ENCODE measurements at regions not wholly inside any gene's neighbourhood (a gene's known extent, or its start where the extent isn't known, plus 50 kb on each side); places are given as distances from the start of the nearest gene placed in this dataset.

GRCh38 chr2:192345287-192345686, 150.6 kb upstream of the TMEFF2 start:
- Histone ChIP-seq H2BK12ac (ENCODE audit: low read length) (no peak overlapping the region), H3K36me3 (ENCODE audit: control insufficient read depth in 1 of 2, insufficient read depth in 2 of 2, low read length in 2 of 2) (no peaks in the 10 kb centered on the region), H2AK5ac (ENCODE audit: low read length) (no peak overlapping the region), H3K9me3 (ENCODE audit: insufficient read depth, low read depth, low read length) (no peaks in the 10 kb centered on the region), H4K12ac (ENCODE audit: low read depth, low read length) (no peak overlapping the region), H4K91ac (ENCODE audit: low read depth, low read length) (no peak overlapping the region), H3K79me1 (ENCODE audit: low read length) (no peaks in the 10 kb centered on the region), H3K18ac (ENCODE audit: low read length) (no peak overlapping the region), H2BK120ac (ENCODE audit: insufficient read depth, low read length, poor library complexity) (no peak overlapping the region), H3K27ac (ENCODE audit: low read depth, low read length) (no peak overlapping the region), H3K79me2 (ENCODE audit: control insufficient read depth, insufficient read depth, low read length, poor library complexity) (no peaks in the 10 kb centered on the region), H3K4me2 (ENCODE audit: low read length) (no peak overlapping the region), H3K23ac (ENCODE audit: low read length) (no peak overlapping the region), H2AFZ (ENCODE audit: insufficient read depth, low read length, poor library complexity) (no peak overlapping the region), H2BK5ac (ENCODE audit: low read depth, low read length, poor library complexity) (no peak overlapping the region), H3K27me3 (ENCODE audit: insufficient read depth, low read length) (no peaks in the 10 kb centered on the region), H3K4me3 (ENCODE audit: low read depth, low read length) (no peak overlapping the region), H4K8ac (ENCODE audit: low read depth, low read length) (no peak overlapping the region), H3K4me1 (ENCODE audit: control insufficient read depth in 1 of 2, insufficient read depth in 2 of 2, low read length in 2 of 2) (no peaks in the 10 kb centered on the region), H3K4ac (ENCODE audit: low read depth, low read length) (no peak overlapping the region), H3K9ac (ENCODE audit: low read length) (no peak overlapping the region), H3K14ac (ENCODE audit: low read length) (no peak overlapping the region)
- WGBS (ENCODE audit: extremely low coverage, insufficient coverage, insufficient read length), result no CpG with 5 or more reads among the region's 2 CpGs
- no peak for DNase-seq

GRCh38 chr2:192333642-192334041, 138.9 kb upstream of the TMEFF2 start:
- no peak overlapping the region for H3K14ac ChIP-seq (ENCODE audit: low read length)
- no peak overlapping the region for H3K23ac ChIP-seq (ENCODE audit: low read length)
- no peak overlapping the region for H4K91ac ChIP-seq (ENCODE audit: low read depth, low read length)
- no peak overlapping the region for H3K4me2 ChIP-seq (ENCODE audit: low read length)
- H3K79me2 ChIP-seq (ENCODE audit: control insufficient read depth, insufficient read depth, low read length, poor library complexity), result no peaks in the 10 kb centered on the region
- no peaks in the 10 kb centered on the region for H3K36me3 ChIP-seq (ENCODE audit: control insufficient read depth in 1 of 2, insufficient read depth in 2 of 2, low read length in 2 of 2)
- H3K9ac ChIP-seq (ENCODE audit: low read length), result no peak overlapping the region
- no peak overlapping the region for H2AK5ac ChIP-seq (ENCODE audit: low read length)
- H3K18ac ChIP-seq (ENCODE audit: low read length), result no peak overlapping the region
- no peak for DNase-seq
- H2AFZ ChIP-seq (ENCODE audit: insufficient read depth, low read length, poor library complexity), result no peak overlapping the region
- no peak overlapping the region for H4K12ac ChIP-seq (ENCODE audit: low read depth, low read length)
- H3K4me3 ChIP-seq (ENCODE audit: low read depth, low read length), result no peak overlapping the region
- H2BK12ac ChIP-seq (ENCODE audit: low read length), result no peak overlapping the region
- H4K8ac ChIP-seq (ENCODE audit: low read depth, low read length), result no peak overlapping the region
- no peak overlapping the region for H2BK5ac ChIP-seq (ENCODE audit: low read depth, low read length, poor library complexity)
- H3K9me3 ChIP-seq (ENCODE audit: insufficient read depth, low read depth, low read length), result no peaks in the 10 kb centered on the region
- H3K4ac ChIP-seq (ENCODE audit: low read depth, low read length), result no peak overlapping the region
- no peaks in the 10 kb centered on the region for H3K27me3 ChIP-seq (ENCODE audit: insufficient read depth, low read length)
- no peaks in the 10 kb centered on the region for H3K79me1 ChIP-seq (ENCODE audit: low read length)
- no peaks in the 10 kb centered on the region for H3K4me1 ChIP-seq (ENCODE audit: control insufficient read depth in 1 of 2, insufficient read depth in 2 of 2, low read length in 2 of 2)
- H2BK120ac ChIP-seq (ENCODE audit: insufficient read depth, low read length, poor library complexity), result no peak overlapping the region
- no CpG with 5 or more reads among the region's 6 CpGs for WGBS (ENCODE audit: extremely low coverage, insufficient coverage, insufficient read length)
- H3K27ac ChIP-seq (ENCODE audit: low read depth, low read length), result no peak overlapping the region

- Histone ChIP-seq H3K79me1 (ENCODE audit: low read length) (no peaks in the 10 kb centered on the region), H2AK5ac (ENCODE audit: low read length) (no peak overlapping the region), H2BK120ac (ENCODE audit: insufficient read depth, low read length, poor library complexity) (no peak overlapping the region), H4K12ac (ENCODE audit: low read depth, low read length) (no peak overlapping the region), H4K91ac (ENCODE audit: low read depth, low read length) (no peak overlapping the region), H3K18ac (ENCODE audit: low read length) (no peak overlapping the region), H3K4ac (ENCODE audit: low read depth, low read length) (no peak overlapping the region), H3K23ac (ENCODE audit: low read length) (no peak overlapping the region), H2BK12ac (ENCODE audit: low read length) (no peak overlapping the region), H2AFZ (ENCODE audit: insufficient read depth, low read length, poor library complexity) (no peak overlapping the region), H3K79me2 (ENCODE audit: control insufficient read depth, insufficient read depth, low read length, poor library complexity) (no peaks in the 10 kb centered on the region), H4K8ac (ENCODE audit: low read depth, low read length) (no peak overlapping the region), H3K36me3 (ENCODE audit: control insufficient read depth in 1 of 2, insufficient read depth in 2 of 2, low read length in 2 of 2) (no peaks in the 10 kb centered on the region), H3K27me3 (ENCODE audit: insufficient read depth, low read length) (no peaks in the 10 kb centered on the region), H3K4me3 (ENCODE audit: low read depth, low read length) (no peak overlapping the region), H2BK5ac (ENCODE audit: low read depth, low read length, poor library complexity) (no peak overlapping the region), H3K14ac (ENCODE audit: low read length) (no peak overlapping the region), H3K4me2 (ENCODE audit: low read length) (no peak overlapping the region), H3K4me1 (ENCODE audit: control insufficient read depth in 1 of 2, insufficient read depth in 2 of 2, low read length in 2 of 2) (no peaks in the 10 kb centered on the region), H3K27ac (ENCODE audit: low read depth, low read length) (no peak overlapping the region), H3K9me3 (ENCODE audit: insufficient read depth, low read depth, low read length) (no peaks in the 10 kb centered on the region), H3K9ac (ENCODE audit: low read length) (no peak overlapping the region)
- no peak for DNase-seq
- WGBS (ENCODE audit: extremely low coverage, insufficient coverage, insufficient read length), result no CpG with 5 or more reads among the region's 3 CpGs
Measured at GRCh38 chr2:192328297-192328696, 133.6 kb upstream of the TMEFF2 start.

- no peaks in the 10 kb centered on the region for H3K4me1 ChIP-seq (ENCODE audit: control insufficient read depth in 1 of 2, insufficient read depth in 2 of 2, low read length in 2 of 2)
- H3K18ac ChIP-seq (ENCODE audit: low read length), result no peak overlapping the region
- no peak overlapping the region for H4K12ac ChIP-seq (ENCODE audit: low read depth, low read length)
- H2BK5ac ChIP-seq (ENCODE audit: low read depth, low read length, poor library complexity), result no peak overlapping the region
- no peak overlapping the region for H3K4ac ChIP-seq (ENCODE audit: low read depth, low read length)
- H3K79me1 ChIP-seq (ENCODE audit: low read length), result no peaks in the 10 kb centered on the region
- no peak for DNase-seq
- no peak overlapping the region for H3K27ac ChIP-seq (ENCODE audit: low read depth, low read length)
- H3K4me3 ChIP-seq (ENCODE audit: low read depth, low read length), result no peak overlapping the region
- no peak overlapping the region for H2AFZ ChIP-seq (ENCODE audit: insufficient read depth, low read length, poor library complexity)
- no peak overlapping the region for H2BK120ac ChIP-seq (ENCODE audit: insufficient read depth, low read length, poor library complexity)
- H3K79me2 ChIP-seq (ENCODE audit: control insufficient read depth, insufficient read depth, low read length, poor library complexity), result no peaks in the 10 kb centered on the region
- H3K27me3 ChIP-seq (ENCODE audit: insufficient read depth, low read length), result no peaks in the 10 kb centered on the region
- no peaks in the 10 kb centered on the region for H3K36me3 ChIP-seq (ENCODE audit: control insufficient read depth in 1 of 2, insufficient read depth in 2 of 2, low read length in 2 of 2)
- H4K8ac ChIP-seq (ENCODE audit: low read depth, low read length), result no peak overlapping the region
- H4K91ac ChIP-seq (ENCODE audit: low read depth, low read length), result no peak overlapping the region
- H3K23ac ChIP-seq (ENCODE audit: low read length), result no peak overlapping the region
- H3K9me3 ChIP-seq (ENCODE audit: insufficient read depth, low read depth, low read length), result no peaks in the 10 kb centered on the region
- no peak overlapping the region for H3K4me2 ChIP-seq (ENCODE audit: low read length)
- no peak overlapping the region for H2BK12ac ChIP-seq (ENCODE audit: low read length)
- no CpG with 5 or more reads among the region's 1 CpG for WGBS (ENCODE audit: extremely low coverage, insufficient coverage, insufficient read length)
- H3K14ac ChIP-seq (ENCODE audit: low read length), result no peak overlapping the region
- H2AK5ac ChIP-seq (ENCODE audit: low read length), result no peak overlapping the region
- no peak overlapping the region for H3K9ac ChIP-seq (ENCODE audit: low read length)
Measured at GRCh38 chr2:192327576-192327975, 132.8 kb upstream of the TMEFF2 start.

Data from trophoblast cell (in vitro differentiated cells and primary cell).